22Rv1 (cell line): ENCODE measurements at regions not wholly inside any gene's neighbourhood (a gene's known extent, or its start where the extent isn't known, plus 50 kb on each side); places are given as distances from the start of the nearest gene placed in this dataset.
A peak's percentile ranks its signal among the peaks of the same experiment; 100 is the strongest.
"Not testable (repeated sequence)": the region's sequence is repeated elsewhere in the genome, so short reads cannot be mapped to it uniquely, and the experiment has no call there.

Experiments used
- H3K27ac ChIP-seq: fragments of 450-650 bp; 2 replicates; pipeline ENCODE4 v1.5.1; 2017
- CTCF ChIP-seq: fragments of 450-650 bp; IDR thresholded peaks from 2 replicates; pipeline ENCODE4 v1.5.1; 2017; ENCODE audit warnings: mild to moderate bottlenecking
- ZFX ChIP-seq: fragments of 450-650 bp; IDR thresholded peaks from 2 replicates; pipeline ENCODE4 v1.6.1; 2017; ENCODE audit warnings: antibody characterized with exemption, borderline replicate concordance

GRCh38 chr12:96085475-96085874 lies 50.1 kb upstream of the LTA4H start:
- no peak overlapping the region for H3K27ac ChIP-seq
- TF ChIP-seq CTCF = no peak
- TF ChIP-seq ZFX = no peak

GRCh38 chr12:96086190-96086589 lies 50.8 kb upstream of the LTA4H start:
- not testable (repeated sequence) for H3K27ac ChIP-seq

- TF ChIP-seq ZFX = no peak
- peak; percentile 65 for TF ChIP-seq CTCF
- H3K27ac ChIP-seq = no peak overlapping the region
Observed at GRCh38 chr12:96091833-96092232, 56.4 kb upstream of the LTA4H start.

GRCh38 chr12:96093543-96094196 lies 58.3 kb upstream of the LTA4H start:
- peak overlapping the region; percentile 66 for H3K27ac ChIP-seq
- TF ChIP-seq ZFX (no peak), CTCF (no peak)

- no peak for TF ChIP-seq CTCF
- no peak for TF ChIP-seq ZFX
- peak overlapping the region; percentile 66 for H3K27ac ChIP-seq
Observed at GRCh38 chr12:96094201-96094600, 58.8 kb upstream of the LTA4H start.

- no peak for TF ChIP-seq CTCF
- TF ChIP-seq ZFX = no peak
Observed at GRCh38 chr12:96098631-96099030, 63.2 kb upstream of the LTA4H start.

GRCh38 chr12:96099421-96099820 lies 64.0 kb upstream of the LTA4H start:
- H3K27ac ChIP-seq = no peak overlapping the region
- TF ChIP-seq CTCF (no peak), ZFX (no peak)

More at GRCh38 chr12:96098631-96099030, 63.2 kb upstream of the LTA4H start:
- H3K27ac ChIP-seq = no peak overlapping the region

GRCh38 chr12:96099986-96100385 lies 64.6 kb upstream of the LTA4H start:
- H3K27ac ChIP-seq = no peak overlapping the region
- TF ChIP-seq CTCF (no peak), ZFX (no peak)
